RWPE2 (cell line): ENCODE measurements at regions not wholly inside any gene's neighbourhood (a gene's known extent, or its start where the extent isn't known, plus 50 kb on each side); places are given as distances from the start of the nearest gene placed in this dataset.

Experiments used
- ATAC-seq: fragments of 200-7000 bp; cut with Tn5 transposase; 3 replicates; pipeline ENCODE4 v1.9.1; 2021; ENCODE audit warnings: low read depth
- DNase-seq: peaks from one replicate; pipeline ENCODE4 v3.0.0-alpha.2; 2020; ENCODE audit warnings: low spot score
- H3K27ac ChIP-seq: fragments of 450-650 bp; 2 replicates; pipeline ENCODE4 v1.5.1; 2017; ENCODE audit warnings: mild to moderate bottlenecking; ENCODE audit not compliant: poor library complexity, severe bottlenecking
- H3K27me3 ChIP-seq: fragments of 250-450 bp; sonication (Bioruptor Pico); 2 replicates; pipeline ENCODE4 v1.5.1; 2021; ENCODE audit warnings: mild to moderate bottlenecking, moderate library complexity; ENCODE audit not compliant: insufficient read depth, poor library complexity, severe bottlenecking
- H3K36me3 ChIP-seq: fragments of 250-450 bp; sonication (Bioruptor Pico); 2 replicates; pipeline ENCODE4 v1.5.1; 2020; ENCODE audit warnings: low read depth, mild to moderate bottlenecking, moderate library complexity
- H3K4me1 ChIP-seq: fragments of 250-450 bp; sonication (Bioruptor Pico); 2 replicates; pipeline ENCODE4 v1.5.1; 2021; ENCODE audit warnings: mild to moderate bottlenecking, moderate library complexity; ENCODE audit not compliant: insufficient read depth, poor library complexity, severe bottlenecking
- H3K4me3 ChIP-seq: fragments of 250-450 bp; sonication (Bioruptor Pico); 2 replicates; pipeline ENCODE4 v1.5.1; 2021; ENCODE audit warnings: mild to moderate bottlenecking, moderate library complexity; ENCODE audit not compliant: severe bottlenecking
- H3K9me3 ChIP-seq: fragments of 250-450 bp; sonication (Bioruptor Pico); 2 replicates; pipeline ENCODE4 v1.5.1; 2021; ENCODE audit warnings: mild to moderate bottlenecking, moderate library complexity; ENCODE audit not compliant: severe bottlenecking
- CTCF ChIP-seq: fragments of 450-650 bp; IDR thresholded peaks from one replicate; pipeline ENCODE4 v1.5.1; 2017; ENCODE audit warnings: mild to moderate bottlenecking, moderate library complexity; ENCODE audit not compliant: poor library complexity, severe bottlenecking

DNA sequence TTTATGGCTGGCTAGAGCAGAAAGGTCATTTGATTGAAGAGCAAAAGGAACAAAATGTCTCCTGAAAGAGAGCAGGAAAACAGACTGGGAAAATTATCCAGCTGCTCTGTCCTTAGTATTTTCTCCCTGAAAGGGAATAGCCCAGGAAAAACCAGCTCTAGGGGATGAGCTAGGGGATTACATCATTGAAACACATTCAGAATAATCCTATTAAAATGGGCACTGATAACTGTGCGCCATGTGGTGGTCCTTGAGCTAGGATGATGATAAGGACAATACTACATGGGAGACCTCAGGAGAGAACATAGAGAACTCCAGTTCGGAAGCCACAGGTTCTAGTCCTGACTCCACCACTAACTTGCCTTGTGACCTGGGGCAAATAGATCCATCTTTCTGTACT, 873.8 kb downstream of the TYW1 start:
- no peak for DNase-seq
- H3K4me3 ChIP-seq = no peak overlapping the region
- H3K27ac ChIP-seq = no peak overlapping the region
- H3K36me3 ChIP-seq = no peaks in the 10 kb centered on the region
- no peak for ATAC-seq
- no peaks in the 10 kb centered on the region for H3K4me1 ChIP-seq
- no peak for TF ChIP-seq CTCF
- peaks cover 2% of the 10 kb centered on the region for H3K9me3 ChIP-seq
- no peaks in the 10 kb centered on the region for H3K27me3 ChIP-seq

- ATAC-seq (no peak), DNase-seq (no peak)
- no peak for TF ChIP-seq CTCF
Observed at GRCh38 chr7:67875558-67875957, 878.9 kb downstream of the TYW1 start.

DNA sequence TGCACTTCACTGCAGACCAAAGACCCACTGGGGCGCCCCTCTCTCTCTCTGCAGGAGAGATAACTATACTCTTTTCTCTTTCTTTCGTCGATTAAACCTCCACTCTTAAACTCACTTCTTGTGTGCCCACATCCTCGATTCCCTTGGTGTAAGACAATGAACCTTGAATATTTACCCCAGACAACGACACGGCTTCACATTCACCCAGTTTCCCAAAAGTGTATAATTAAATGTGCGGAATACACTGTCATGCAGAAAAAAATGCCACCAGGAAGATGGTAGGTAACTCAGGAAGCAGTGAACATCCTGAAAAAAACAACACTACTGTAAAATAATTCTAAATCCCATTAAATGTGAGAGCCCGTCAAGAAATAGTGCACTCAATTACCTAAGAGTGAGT, 882.2 kb downstream of the TYW1 start:
- no peak for ATAC-seq
- H3K4me3 ChIP-seq = no peak overlapping the region

More at GRCh38 chr7:67875558-67875957, 878.9 kb downstream of the TYW1 start:
- Histone ChIP-seq H3K27ac (no peak overlapping the region), H3K36me3 (no peaks in the 10 kb centered on the region), H3K9me3 (no peaks in the 10 kb centered on the region), H3K27me3 (no peaks in the 10 kb centered on the region), H3K4me3 (no peak overlapping the region), H3K4me1 (no peaks in the 10 kb centered on the region)

DNA sequence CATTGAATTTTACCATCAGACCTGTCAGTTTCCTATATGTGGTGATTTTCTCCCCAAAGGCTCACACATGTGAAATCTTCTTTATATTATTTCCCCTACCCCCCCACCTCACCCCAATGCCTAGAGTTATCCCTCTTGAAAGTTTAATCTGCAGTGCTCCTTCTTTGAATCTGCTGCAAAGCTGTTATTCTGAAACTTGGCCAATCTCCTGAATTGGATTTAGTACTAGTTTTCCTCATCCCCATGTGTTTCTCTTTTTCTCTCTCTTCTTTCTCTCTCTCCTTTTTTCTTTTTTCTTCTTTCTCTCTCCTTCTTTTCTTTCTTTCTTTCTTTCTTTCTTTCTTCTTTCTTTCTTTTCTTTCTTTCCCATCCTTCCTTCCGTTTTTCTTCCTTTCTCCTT, 886.2 kb downstream of the TYW1 start:
- no peak for ATAC-seq
- H3K4me3 ChIP-seq = no peak overlapping the region
- DNase-seq = no peak
- no peaks in the 10 kb centered on the region for H3K4me1 ChIP-seq
- no peak for TF ChIP-seq CTCF
- H3K9me3 ChIP-seq = peaks cover 2% of the 10 kb centered on the region
- H3K27me3 ChIP-seq = no peaks in the 10 kb centered on the region
- no peaks in the 10 kb centered on the region for H3K36me3 ChIP-seq
- no peak overlapping the region for H3K27ac ChIP-seq

More for the DNA sequence above, 882.2 kb downstream of the TYW1 start:
- Histone ChIP-seq H3K36me3 (no peaks in the 10 kb centered on the region), H3K4me1 (no peaks in the 10 kb centered on the region), H3K27me3 (no peaks in the 10 kb centered on the region), H3K9me3 (peaks cover 2% of the 10 kb centered on the region), H3K27ac (no peak overlapping the region)
- no peak for TF ChIP-seq CTCF
- no peak for DNase-seq

- no peak for ATAC-seq
- Histone ChIP-seq H3K27me3 (no peaks in the 10 kb centered on the region), H3K36me3 (no peaks in the 10 kb centered on the region), H3K4me1 (no peaks in the 10 kb centered on the region), H3K4me3 (no peak overlapping the region), H3K27ac (no peak overlapping the region), H3K9me3 (no peaks in the 10 kb centered on the region)
- DNase-seq = no peak
- no peak for TF ChIP-seq CTCF
Observed at GRCh38 chr7:67890316-67890715, 893.7 kb downstream of the TYW1 start.
